Right forelimb (tissue), 1 donor: ENCODE measurements at regions not wholly inside any gene's neighbourhood (a gene's known extent, or its start where the extent isn't known, plus 50 kb on each side); places are given as distances from the start of the nearest gene placed in this dataset.

Experiments
- DNase-seq: peaks from one replicate; pipeline ENCODE4 v3.0.0-alpha.2; 2018

- DNase-seq, result no peak
Measured at GRCh38 chr4:107220976-107221375, 184.9 kb upstream of the DKK2 start.

DNA sequence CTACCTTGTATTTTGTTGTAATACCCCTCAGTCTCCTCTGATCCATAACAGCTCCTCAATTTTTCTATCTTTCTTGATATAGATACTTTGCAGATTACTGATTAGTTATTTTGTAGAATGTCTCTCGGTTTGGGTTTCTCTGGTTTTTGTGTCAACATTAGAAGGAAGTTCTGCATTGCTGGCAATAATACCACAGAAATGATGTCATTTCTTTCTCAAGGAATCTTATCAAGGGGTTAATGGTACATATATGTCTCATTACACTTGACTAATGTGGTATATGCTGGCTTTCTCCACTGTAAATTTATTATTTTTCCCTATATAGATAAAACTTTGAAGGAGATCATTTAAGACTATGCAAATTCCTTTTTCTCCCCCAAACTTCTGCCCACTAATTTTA lies 183.6 kb upstream of the DKK2 start:
- no peak for DNase-seq

GRCh38 chr4:107216379-107216778 lies 180.3 kb upstream of the DKK2 start:
- DNase-seq, result no peak

GRCh38 chr4:107215222-107215621 lies 179.1 kb upstream of the DKK2 start:
- no peak for DNase-seq

DNA sequence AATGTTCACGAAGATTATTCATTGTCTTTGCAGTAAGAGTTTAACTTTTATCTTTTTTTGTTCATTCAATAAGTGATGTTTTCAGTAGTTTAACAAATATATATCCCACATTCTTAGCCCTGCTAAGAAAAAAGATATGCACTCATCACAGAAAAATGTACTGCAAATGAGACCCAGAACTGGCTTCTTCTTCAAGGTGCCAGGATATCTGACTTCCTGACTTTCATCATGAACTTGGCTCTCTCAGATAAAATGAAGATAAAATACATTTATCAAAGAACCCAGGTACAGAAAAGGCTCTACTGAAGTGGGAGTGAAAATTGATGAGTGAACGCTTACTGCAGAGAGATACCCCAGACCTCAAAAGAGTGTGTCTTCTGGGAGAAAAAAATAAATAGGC lies 177.8 kb upstream of the DKK2 start:
- DNase-seq, result no peak

DNA sequence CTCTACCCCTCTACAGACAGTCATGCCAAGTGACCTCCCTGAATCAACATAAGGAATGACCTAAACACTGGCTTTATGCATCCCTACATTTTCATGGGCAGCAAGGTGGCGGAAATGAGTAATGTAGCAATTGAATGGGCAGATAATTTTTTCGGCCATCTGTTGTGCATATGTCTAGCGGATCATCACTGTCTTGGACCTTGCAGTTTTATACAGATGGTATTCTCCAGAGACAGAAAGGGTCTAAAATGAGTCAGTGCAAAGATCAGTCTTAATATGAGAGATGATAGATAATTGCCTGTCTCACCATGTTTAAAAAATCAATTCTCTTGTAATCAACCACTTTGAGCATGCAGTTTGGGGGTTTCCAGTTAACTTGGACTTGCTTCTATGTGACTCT lies 177.3 kb upstream of the DKK2 start:
- no peak for DNase-seq

GRCh38 chr4:107212565-107212964 lies 176.5 kb upstream of the DKK2 start:
- no peak for DNase-seq

DNA sequence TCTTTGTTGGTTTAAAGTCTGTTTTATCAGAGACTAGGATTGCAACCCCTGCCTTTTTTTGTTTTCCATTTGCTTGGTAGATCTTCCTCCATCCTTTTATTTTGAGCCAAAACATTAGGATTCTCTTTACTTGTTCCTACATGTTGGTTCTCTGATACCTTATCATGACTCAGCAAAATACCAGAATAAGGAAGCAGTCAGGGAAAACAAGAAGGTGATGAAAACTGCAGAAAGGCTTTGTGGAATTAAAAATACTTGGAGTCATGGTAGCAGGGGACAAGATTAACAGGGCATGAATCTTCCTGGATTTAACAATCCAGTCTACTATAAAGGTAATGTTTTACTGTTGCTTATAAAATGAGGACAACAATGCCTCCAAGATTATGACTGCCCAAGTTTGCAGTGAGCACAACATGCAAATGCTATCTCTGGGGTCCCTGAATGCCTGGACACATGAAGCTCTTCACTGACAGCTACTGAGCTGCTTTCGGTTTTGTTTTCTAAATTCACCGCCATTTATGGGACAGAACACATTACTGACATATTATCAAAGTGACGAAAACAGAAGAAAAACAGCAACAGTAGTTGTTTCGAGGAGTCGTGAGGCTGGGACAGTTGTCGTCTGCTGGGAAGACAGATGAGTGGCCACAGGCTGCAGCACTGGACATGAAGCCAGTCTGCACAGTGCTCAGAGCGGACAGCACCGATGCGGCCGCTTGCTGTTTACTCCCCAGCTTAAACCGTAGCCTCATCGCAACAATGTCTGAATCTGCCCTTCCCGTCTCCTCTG lies 174.5 kb upstream of the DKK2 start:
- DNase-seq, result peak; percentile 44

DNA sequence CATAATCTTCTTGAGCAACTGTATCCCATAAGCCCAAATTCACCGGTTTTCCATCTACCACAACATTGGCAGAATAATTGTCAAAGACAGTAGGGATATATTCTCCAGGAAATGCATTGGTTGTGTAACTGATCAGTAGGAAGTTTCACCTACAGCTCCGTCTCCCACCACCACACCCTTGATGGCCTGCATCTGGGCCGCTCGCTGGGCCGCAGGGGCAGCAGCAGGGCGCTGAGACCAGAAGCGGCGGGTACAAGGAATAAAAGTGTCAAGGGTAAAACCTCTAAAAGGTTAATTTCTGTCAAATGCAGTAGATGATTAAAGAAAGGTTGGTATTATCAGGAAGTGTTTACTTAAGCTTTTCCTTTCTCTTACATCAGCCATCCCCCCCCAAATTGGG lies 167.6 kb upstream of the DKK2 start:
- DNase-seq, result no peak

DNA sequence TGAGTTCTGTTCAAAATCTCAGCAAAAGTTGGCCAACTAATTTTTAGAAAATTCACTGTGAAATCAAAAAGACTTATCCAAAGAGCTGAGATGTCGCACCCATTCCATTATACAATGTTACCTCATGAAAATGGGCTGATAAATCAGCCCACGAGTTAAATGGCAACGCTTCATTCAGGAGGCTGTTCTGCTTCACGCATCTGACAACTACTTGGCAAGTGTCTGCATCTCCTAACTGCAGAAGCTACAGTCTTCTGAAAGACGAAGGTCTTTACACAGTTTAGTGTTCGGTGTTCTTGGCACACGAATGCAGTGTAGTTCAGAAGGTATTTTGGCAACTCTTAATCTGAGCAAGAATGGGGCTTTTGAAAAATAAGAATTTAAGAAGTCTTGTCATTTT lies 166.6 kb upstream of the DKK2 start:
- DNase-seq, result no peak

GRCh38 chr4:107197121-107197520 lies 161.0 kb upstream of the DKK2 start:
- no peak for DNase-seq

DNA sequence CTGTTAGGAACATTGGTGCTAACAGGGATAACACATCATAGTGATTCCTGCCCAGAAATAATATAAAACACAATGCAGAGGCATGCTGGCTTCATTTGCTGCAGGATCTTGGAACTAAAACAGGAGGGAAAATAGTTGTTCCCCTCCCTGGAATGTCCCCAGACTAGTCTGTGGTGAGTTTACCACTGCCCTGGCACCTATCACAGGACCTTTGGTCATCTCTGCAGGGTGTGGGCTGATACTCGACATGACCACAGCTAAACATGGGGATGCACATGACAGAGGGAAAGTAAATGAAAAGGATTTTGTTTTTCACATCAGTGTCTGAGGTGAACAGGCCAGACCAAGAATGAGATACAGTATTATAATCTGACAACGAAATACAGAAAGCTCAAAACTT lies 160.2 kb upstream of the DKK2 start:
- DNase-seq, result peak; percentile 48

- no peak for DNase-seq
Measured at GRCh38 chr4:107194005-107194404, 157.9 kb upstream of the DKK2 start.

GRCh38 chr4:107192601-107193000 lies 156.5 kb upstream of the DKK2 start:
- no peak for DNase-seq

GRCh38 chr4:107187091-107187490 lies 151.0 kb upstream of the DKK2 start:
- no peak for DNase-seq

DNA sequence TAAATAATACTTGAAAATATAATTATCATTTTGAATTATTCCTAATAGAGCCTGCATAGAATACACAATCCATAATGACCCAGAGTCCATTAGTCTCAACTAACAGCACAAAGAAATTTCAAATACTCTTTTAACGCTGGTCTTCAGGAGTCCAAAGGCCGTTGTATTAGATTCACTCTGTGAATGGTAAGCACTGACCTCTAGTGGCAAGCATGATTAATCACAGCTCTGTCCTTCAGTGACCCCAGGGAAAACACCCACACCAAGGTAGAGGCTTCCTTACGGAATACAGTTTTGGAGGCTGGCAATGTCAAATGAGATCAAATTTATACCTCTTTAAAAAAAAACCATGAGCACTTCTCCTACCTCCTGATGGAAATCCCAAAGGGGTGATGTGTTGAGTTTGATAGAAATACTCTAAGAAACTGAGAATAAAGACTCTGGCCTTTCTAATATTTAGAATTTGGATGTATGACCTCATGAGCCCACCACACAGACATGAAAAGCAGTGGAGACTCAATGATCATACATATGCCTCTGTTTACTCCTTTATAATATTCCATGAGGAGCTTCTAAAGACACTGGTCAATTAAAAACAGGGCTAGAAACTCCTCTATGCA lies 147.2 kb upstream of the DKK2 start:
- no peak for DNase-seq

- no peak for DNase-seq
Measured at GRCh38 chr4:107182347-107182746, 146.2 kb upstream of the DKK2 start.

- DNase-seq, result no peak
Measured at GRCh38 chr4:107166873-107167450, 130.8 kb upstream of the DKK2 start.

- DNase-seq, result no peak
Measured at GRCh38 chr4:107166181-107166580, 130.1 kb upstream of the DKK2 start.

GRCh38 chr4:107164962-107165475 lies 128.9 kb upstream of the DKK2 start:
- DNase-seq, result no peak

DNA sequence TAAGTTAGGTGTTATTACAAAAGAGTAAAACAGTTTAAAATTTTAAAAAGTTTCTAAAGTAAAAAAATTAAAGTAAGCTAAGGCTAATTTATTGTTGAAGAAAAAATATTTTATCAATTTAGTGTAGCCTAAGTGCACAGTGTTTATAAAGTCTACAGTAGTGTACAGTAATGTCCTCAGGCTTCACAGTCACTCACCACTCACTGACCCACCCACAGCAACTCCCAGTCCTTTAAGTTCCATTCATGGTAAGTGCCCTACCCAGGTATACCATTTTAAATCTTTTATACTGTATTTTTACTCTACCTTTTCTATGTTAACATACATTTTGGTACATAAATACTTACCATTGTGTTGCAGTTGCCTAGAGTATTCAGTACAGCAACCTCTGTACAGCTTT lies 120.3 kb upstream of the DKK2 start:
- DNase-seq, result no peak

DNA sequence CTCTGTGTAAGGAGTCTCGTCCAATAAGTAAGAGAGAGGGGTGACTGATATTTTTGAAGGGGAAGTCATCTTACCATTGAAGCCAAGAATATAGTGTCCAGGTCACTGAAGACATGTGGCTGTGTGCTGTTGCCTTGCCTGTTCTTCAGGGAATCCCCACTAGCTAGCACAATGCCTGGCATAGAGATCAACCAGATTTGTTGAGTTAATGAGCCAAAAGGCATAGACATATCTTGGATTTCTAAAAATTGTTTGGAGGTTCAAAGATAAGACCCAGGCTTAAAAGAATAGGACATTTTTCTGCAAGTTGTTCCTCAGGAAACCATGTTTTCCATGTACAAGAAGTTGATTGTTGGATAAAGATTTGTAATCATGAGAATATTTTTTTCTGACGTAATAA lies 119.3 kb upstream of the DKK2 start:
- no peak for DNase-seq

DNA sequence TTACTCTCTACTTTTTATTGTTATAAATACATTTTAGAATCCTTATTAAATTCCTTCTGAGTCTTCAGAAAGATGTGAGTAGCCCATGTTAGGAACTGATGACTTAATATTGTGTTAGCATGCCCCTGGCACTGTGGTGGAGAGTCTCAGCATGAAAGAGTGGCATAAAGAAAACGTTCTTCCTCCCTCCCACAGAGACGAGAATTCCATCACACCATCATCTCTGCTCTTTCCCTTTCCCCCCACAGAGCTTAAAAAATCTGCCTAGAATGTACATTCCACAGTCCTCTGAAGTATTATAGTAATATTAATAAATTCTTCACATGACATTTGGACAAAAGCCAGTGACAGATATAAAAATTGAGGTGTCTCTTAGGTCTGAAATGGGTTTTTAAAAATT lies 117.8 kb upstream of the DKK2 start:
- no peak for DNase-seq

GRCh38 chr4:107153228-107153627 lies 117.1 kb upstream of the DKK2 start:
- DNase-seq, result no peak
